LNCaP clone FGC (cell line): ENCODE measurements at regions not wholly inside any gene's neighbourhood (a gene's known extent, or its start where the extent isn't known, plus 50 kb on each side); places are given as distances from the start of the nearest gene placed in this dataset.
"Not testable (repeated sequence)": the region's sequence is repeated elsewhere in the genome, so short reads cannot be mapped to it uniquely, and the experiment has no call there.

ENCODE experiments used
- DNase-seq: peaks from one replicate; pipeline ENCODE4 v3.0.0-alpha.2; 2011; ENCODE audit warnings: low read depth
- H3K4me3 ChIP-seq: 2 replicates; pipeline ENCODE4 v1.5.1; 2011; ENCODE audit warnings: mild to moderate bottlenecking, low read depth, low read length, control low read depth
- CTCF ChIP-seq: IDR thresholded peaks from 2 replicates; pipeline ENCODE4 v1.5.1; 2012; ENCODE audit warnings: mild to moderate bottlenecking; ENCODE audit not compliant: control insufficient read depth, insufficient read depth; ENCODE audit errors: extremely low read depth

GRCh38 chr5:90092734-90093133, 316.8 kb downstream of the CETN3 start:
- H3K4me3 ChIP-seq: no peak overlapping the region
- no peak for TF ChIP-seq CTCF
- no peak for DNase-seq

GRCh38 chr5:90084342-90084741, 325.2 kb downstream of the CETN3 start:
- no peak overlapping the region for H3K4me3 ChIP-seq
- TF ChIP-seq CTCF: no peak
- no peak for DNase-seq

- peak overlapping the region; percentile 54 for H3K4me3 ChIP-seq
- DNase-seq: not testable (repeated sequence)
Measured at GRCh38 chr5:90073026-90073570, 336.5 kb downstream of the CETN3 start.

- no peak overlapping the region for H3K4me3 ChIP-seq
- TF ChIP-seq CTCF: no peak
- no peak for DNase-seq
Measured at GRCh38 chr5:90071656-90072055, 337.9 kb downstream of the CETN3 start.

GRCh38 chr5:90071066-90071465, 338.5 kb downstream of the CETN3 start:
- no peak overlapping the region for H3K4me3 ChIP-seq
- TF ChIP-seq CTCF: no peak
- no peak for DNase-seq

GRCh38 chr5:90066920-90067319, 342.6 kb downstream of the CETN3 start:
- DNase-seq: no peak
- no peak for TF ChIP-seq CTCF
- H3K4me3 ChIP-seq: no peak overlapping the region

- no peak for TF ChIP-seq CTCF
- DNase-seq: no peak
Measured at GRCh38 chr5:90056911-90057705, 352.4 kb downstream of the CETN3 start.

More at GRCh38 chr5:90056911-90057705, 352.4 kb downstream of the CETN3 start:
- no peak overlapping the region for H3K4me3 ChIP-seq
